ENCODE measurements at regions not wholly inside any gene's neighbourhood (a gene's known extent, or its start where the extent isn't known, plus 50 kb on each side); places are given as distances from the start of the nearest gene placed in this dataset.

DNA sequence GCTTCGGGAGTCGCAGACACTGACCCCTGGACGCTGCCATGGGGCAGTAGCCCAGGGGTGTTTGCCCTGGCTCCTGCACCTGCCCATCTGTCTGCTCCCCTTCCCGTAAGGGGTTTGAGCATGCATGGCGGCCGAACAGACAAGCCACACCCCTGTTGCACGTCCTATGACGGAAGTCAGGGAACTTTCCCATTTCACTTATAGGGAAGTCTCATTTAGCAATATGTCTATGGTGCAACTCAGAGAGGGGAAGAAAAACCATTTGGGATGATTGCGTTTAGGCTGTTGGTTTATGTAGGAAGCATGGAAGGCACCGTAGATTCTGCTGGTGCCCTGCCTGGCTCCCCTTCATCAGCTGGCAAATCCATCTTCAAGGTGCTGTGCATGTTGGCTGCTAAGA is 112.5 kb downstream of the HAPSTR1 start:
- ATAC-seq (ENCODE audit: low FRiP score) (no peak), DNase-seq (ENCODE audit: low spot score) (no peak)
- TF ChIP-seq, protein P1, sequence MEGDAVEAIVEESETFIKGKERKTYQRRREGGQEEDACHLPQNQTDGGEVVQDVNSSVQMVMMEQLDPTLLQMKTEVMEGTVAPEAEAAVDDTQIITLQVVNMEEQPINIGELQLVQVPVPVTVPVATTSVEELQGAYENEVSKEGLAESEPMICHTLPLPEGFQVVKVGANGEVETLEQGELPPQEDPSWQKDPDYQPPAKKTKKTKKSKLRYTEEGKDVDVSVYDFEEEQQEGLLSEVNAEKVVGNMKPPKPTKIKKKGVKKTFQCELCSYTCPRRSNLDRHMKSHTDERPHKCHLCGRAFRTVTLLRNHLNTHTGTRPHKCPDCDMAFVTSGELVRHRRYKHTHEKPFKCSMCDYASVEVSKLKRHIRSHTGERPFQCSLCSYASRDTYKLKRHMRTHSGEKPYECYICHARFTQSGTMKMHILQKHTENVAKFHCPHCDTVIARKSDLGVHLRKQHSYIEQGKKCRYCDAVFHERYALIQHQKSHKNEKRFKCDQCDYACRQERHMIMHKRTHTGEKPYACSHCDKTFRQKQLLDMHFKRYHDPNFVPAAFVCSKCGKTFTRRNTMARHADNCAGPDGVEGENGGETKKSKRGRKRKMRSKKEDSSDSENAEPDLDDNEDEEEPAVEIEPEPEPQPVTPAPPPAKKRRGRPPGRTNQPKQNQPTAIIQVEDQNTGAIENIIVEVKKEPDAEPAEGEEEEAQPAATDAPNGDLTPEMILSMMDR (IDR thresholded peaks at IDR 0.05): no peak

GRCh38 chr16:9205661-9206060 is 114.2 kb downstream of the HAPSTR1 start:
- no peak for DNase-seq (ENCODE audit: low spot score)
- no peak for ATAC-seq (ENCODE audit: low FRiP score)
- TF ChIP-seq, protein P1 (IDR thresholded peaks at IDR 0.05): no peak

DNA sequence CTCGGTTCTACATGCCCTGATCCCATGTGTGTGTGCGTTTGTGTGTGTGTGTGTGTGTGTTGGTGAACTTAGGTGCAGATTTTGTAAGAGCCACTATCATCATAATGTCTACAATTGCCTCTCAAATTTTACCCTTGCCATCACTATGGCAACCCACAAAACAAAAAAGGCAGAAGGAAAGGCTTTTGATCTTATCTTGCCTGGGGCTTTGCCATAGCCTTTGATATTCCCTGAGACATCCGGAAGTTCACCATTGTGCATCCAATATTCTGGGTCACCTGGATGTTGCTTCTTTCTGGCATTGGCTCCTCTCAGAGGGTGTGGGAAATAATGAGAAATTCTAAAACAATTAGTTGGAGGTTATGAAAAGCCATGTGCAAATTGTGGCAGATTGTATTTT is 114.7 kb downstream of the HAPSTR1 start:
- DNase-seq (ENCODE audit: low spot score) (no peak), ATAC-seq (ENCODE audit: low FRiP score) (no peak)
- TF ChIP-seq, protein P1 (IDR thresholded peaks at IDR 0.05): no peak

GRCh38 chr16:9212621-9213020 is 121.2 kb downstream of the HAPSTR1 start:
- ATAC-seq (ENCODE audit: low FRiP score) (no peak), DNase-seq (ENCODE audit: low spot score) (no peak)
- TF ChIP-seq, protein P1 (IDR thresholded peaks at IDR 0.05): no peak

GRCh38 chr16:9219813-9220212 is 128.4 kb downstream of the HAPSTR1 start:
- TF ChIP-seq, protein P1 (IDR thresholded peaks at IDR 0.05): no peak
- ATAC-seq (ENCODE audit: low FRiP score) (no peak), DNase-seq (ENCODE audit: low spot score) (no peak)

- DNase-seq (ENCODE audit: low spot score) (no peak), ATAC-seq (ENCODE audit: low FRiP score) (no peak)
- TF ChIP-seq, protein P1 (IDR thresholded peaks at IDR 0.05): no peak
These were observed 134.3 kb downstream of the HAPSTR1 start for GRCh38 chr16:9225527-9226316.

- TF ChIP-seq, protein P1 (IDR thresholded peaks at IDR 0.05): no peak
- DNase-seq (ENCODE audit: low spot score): no peak
- ATAC-seq (ENCODE audit: low FRiP score): no peak
These were observed 135.5 kb downstream of the HAPSTR1 start for GRCh38 chr16:9226924-9227323.

Data from omental fat pad (tissue), 3 donors.